Liver (tissue), 7 donors: ENCODE measurements at regions not wholly inside any gene's neighbourhood (a gene's known extent, or its start where the extent isn't known, plus 50 kb on each side); places are given as distances from the start of the nearest gene placed in this dataset.

ENCODE experiments used
- DNase-seq: peaks from one replicate; pipeline ENCODE4 v3.0.0-alpha.2; 2017; ENCODE audit warnings: low spot score
- H3K27ac ChIP-seq, 2 donors: one replicate each; pipeline ENCODE4 v1.7.0; 2013; ENCODE audit warnings: inconsistent platforms in 2 of 2, low read length in 2 of 2, control low read depth in 1 of 2, low read depth in 1 of 2, mild to moderate bottlenecking in 1 of 2
- H3K27me3 ChIP-seq, 4 donors: one replicate each; pipeline versions ENCODE4 v1.6.1 to v1.7.0; 2013; ENCODE audit warnings: low read length in 3 of 4, inconsistent platforms in 1 of 4, mild to moderate bottlenecking in 1 of 4, moderate library complexity in 1 of 4; ENCODE audit not compliant: control insufficient read depth in 4 of 4, insufficient read depth in 4 of 4
- H3K36me3 ChIP-seq, 4 donors: one replicate each; pipeline versions ENCODE4 v1.6.1 to v1.7.0; 2013; ENCODE audit warnings: low read length in 3 of 4, mild to moderate bottlenecking in 3 of 4, low read depth in 1 of 4, moderate library complexity in 1 of 4; ENCODE audit not compliant: control insufficient read depth in 4 of 4, insufficient read depth in 3 of 4
- H3K4me1 ChIP-seq, 4 donors: one replicate each; pipeline versions ENCODE4 v1.6.1 to v1.7.0; 2013; ENCODE audit warnings: low read length in 3 of 4, mild to moderate bottlenecking in 3 of 4, moderate library complexity in 1 of 4; ENCODE audit not compliant: control insufficient read depth in 4 of 4, insufficient read depth in 4 of 4
- H3K4me3 ChIP-seq, 3 donors: one replicate each; pipeline versions ENCODE4 v1.6.1 to v1.7.0; 2013; ENCODE audit warnings: low read length in 3 of 3, control low read depth in 1 of 3, low read depth in 1 of 3, mild to moderate bottlenecking in 1 of 3
- H3K9ac ChIP-seq, 2 donors: one replicate each; pipeline ENCODE4 v1.7.0; 2013; ENCODE audit warnings: low read length in 2 of 2, mild to moderate bottlenecking in 2 of 2, moderate library complexity in 2 of 2, control low read depth in 1 of 2, low read depth in 1 of 2
- H3K9me3 ChIP-seq, 4 donors: one replicate each; pipeline versions ENCODE4 v1.6.1 to v1.7.0; 2013; ENCODE audit warnings: low read length in 3 of 4; ENCODE audit not compliant: control insufficient read depth in 4 of 4
- ATF3 ChIP-seq: IDR thresholded peaks from 2 replicates; pipeline ENCODE4 v1.6.1; 2016; ENCODE audit warnings: antibody characterized with exemption
- FOXA1 ChIP-seq: IDR thresholded peaks from 2 replicates; pipeline ENCODE4 v1.6.1; 2016; ENCODE audit warnings: antibody characterized with exemption
- FOXA2 ChIP-seq: IDR thresholded peaks from 2 replicates; pipeline ENCODE4 v1.6.1; 2016; ENCODE audit warnings: antibody characterized with exemption
- GABPA ChIP-seq, 2 donors: IDR thresholded peaks in 1 of 2; conservative IDR thresholded peaks in 1 of 2; 2 replicates each; pipeline ENCODE4 v1.6.1; 2016; ENCODE audit warnings: antibody characterized with exemption in 2 of 2, mild to moderate bottlenecking in 1 of 2, moderate library complexity in 1 of 2
- HNF4A ChIP-seq, 2 donors: conservative IDR thresholded peaks; 2 replicates each; pipeline ENCODE4 v1.6.1; 2016; ENCODE audit warnings: antibody characterized with exemption in 2 of 2, mild to moderate bottlenecking in 2 of 2
- HNF4G ChIP-seq: IDR thresholded peaks from 2 replicates; pipeline ENCODE4 v1.6.1; 2016; ENCODE audit warnings: antibody characterized with exemption
- JUND ChIP-seq, 2 donors: IDR thresholded peaks; 2 replicates each; pipeline ENCODE4 v1.6.1; 2016; ENCODE audit warnings: antibody characterized with exemption in 2 of 2
- NR2F2 ChIP-seq: IDR thresholded peaks from 2 replicates; pipeline ENCODE4 v1.6.1; 2016; ENCODE audit warnings: antibody characterized with exemption
- REST ChIP-seq: IDR thresholded peaks from 2 replicates; pipeline ENCODE4 v1.6.1; 2016; ENCODE audit warnings: antibody characterized with exemption, mild to moderate bottlenecking
- RXRA ChIP-seq, 2 donors: IDR thresholded peaks; 2 replicates each; pipeline ENCODE4 v1.6.1; 2017 to 2018; ENCODE audit warnings: antibody characterized with exemption in 2 of 2, mild to moderate bottlenecking in 1 of 2
- SP1 ChIP-seq: IDR thresholded peaks from 2 replicates; pipeline ENCODE4 v1.6.1; 2018; ENCODE audit warnings: antibody characterized with exemption, mild to moderate bottlenecking
- TAF1 ChIP-seq: conservative IDR thresholded peaks from 2 replicates; pipeline ENCODE4 v1.6.1; 2016; ENCODE audit warnings: antibody characterized with exemption, mild to moderate bottlenecking
- YY1 ChIP-seq: IDR thresholded peaks from 2 replicates; pipeline ENCODE4 v1.6.1; 2016; ENCODE audit warnings: antibody characterized with exemption, mild to moderate bottlenecking
- WGBS: extraction: QIAGEN DNeasy Blood & Tissue Kit; methylation state at CpG from one replicate; pipeline ENCODE4 v1.1.7; 2013; 5-methylcytosine and 5-hydroxymethylcytosine counted together
- TF ChIP-seq, protein P1 (sequence below): IDR thresholded peaks from 2 replicates; pipeline ENCODE4 v1.6.1; 2016; ENCODE audit warnings: antibody characterized with exemption
- TF ChIP-seq, protein P2 (sequence below): IDR thresholded peaks from 2 replicates; pipeline ENCODE4 v1.6.1; 2016; ENCODE audit warnings: antibody characterized with exemption
- donor health status: healthy.
- donor health status: healthy.
- donor health status: healthy.
- donor health status: healthy.

- no peaks in the 10 kb centered on the region for H3K36me3 ChIP-seq
- no peaks in the 10 kb centered on the region for H3K9me3 ChIP-seq
- TF ChIP-seq NR2F2 (no peak), YY1 (no peak), TAF1 (no peak), GABPA (IDR thresholded peaks at IDR 0.05 in 1 of 2, conservative IDR thresholded peaks at IDR 0.05 in 1 of 2) (no peak), HNF4G (no peak), REST (no peak), FOXA2 (no peak), JUND (IDR thresholded peaks at IDR 0.05) (no peak), ATF3 (no peak), FOXA1 (no peak)
- TF ChIP-seq, protein P1, sequence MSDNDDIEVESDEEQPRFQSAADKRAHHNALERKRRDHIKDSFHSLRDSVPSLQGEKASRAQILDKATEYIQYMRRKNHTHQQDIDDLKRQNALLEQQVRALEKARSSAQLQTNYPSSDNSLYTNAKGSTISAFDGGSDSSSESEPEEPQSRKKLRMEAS = no peak
- H3K4me1 ChIP-seq = no peaks in the 10 kb centered on the region
- no peak for DNase-seq
- H3K4me3 ChIP-seq = no peak overlapping the region
- no peak overlapping the region for H3K27ac ChIP-seq
- no peak overlapping the region for H3K9ac ChIP-seq
- 90% methylated on average over 1 of the region's 1 CpG for WGBS
- H3K27me3 ChIP-seq = no peaks in the 10 kb centered on the region
Observed at GRCh38 chr12:88725592-88726143, 145.4 kb upstream of the KITLG start.

DNA sequence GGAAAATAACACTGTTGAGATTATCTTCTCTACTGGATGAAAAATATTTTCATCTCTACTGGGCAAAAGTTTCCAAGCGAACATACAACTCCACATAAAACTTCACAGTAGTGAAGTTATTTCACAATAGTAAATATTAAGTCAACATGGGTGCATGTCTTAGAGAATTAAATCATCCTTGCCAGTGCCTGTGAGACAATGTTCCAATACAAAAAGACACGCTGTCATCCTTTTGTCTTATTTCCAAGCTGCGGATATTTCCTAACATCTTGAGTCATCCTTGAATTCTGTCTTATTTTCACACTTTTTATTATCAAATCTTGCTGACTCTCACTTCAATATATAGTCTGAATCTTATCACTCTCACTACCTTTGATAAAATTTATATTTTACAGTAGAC lies 142.9 kb upstream of the KITLG start:
- no peak for TF ChIP-seq HNF4A (conservative IDR thresholded peaks at IDR 0.05)
- TF ChIP-seq FOXA2 = no peak
- TF ChIP-seq SP1 = no peak
- no peak for TF ChIP-seq FOXA1
- no peak for TF ChIP-seq REST
- TF ChIP-seq, protein P1 = no peak
- no peak for TF ChIP-seq YY1
- TF ChIP-seq ATF3 = no peak
- no peak for TF ChIP-seq RXRA (IDR thresholded peaks at IDR 0.05)
- TF ChIP-seq, protein P2, sequence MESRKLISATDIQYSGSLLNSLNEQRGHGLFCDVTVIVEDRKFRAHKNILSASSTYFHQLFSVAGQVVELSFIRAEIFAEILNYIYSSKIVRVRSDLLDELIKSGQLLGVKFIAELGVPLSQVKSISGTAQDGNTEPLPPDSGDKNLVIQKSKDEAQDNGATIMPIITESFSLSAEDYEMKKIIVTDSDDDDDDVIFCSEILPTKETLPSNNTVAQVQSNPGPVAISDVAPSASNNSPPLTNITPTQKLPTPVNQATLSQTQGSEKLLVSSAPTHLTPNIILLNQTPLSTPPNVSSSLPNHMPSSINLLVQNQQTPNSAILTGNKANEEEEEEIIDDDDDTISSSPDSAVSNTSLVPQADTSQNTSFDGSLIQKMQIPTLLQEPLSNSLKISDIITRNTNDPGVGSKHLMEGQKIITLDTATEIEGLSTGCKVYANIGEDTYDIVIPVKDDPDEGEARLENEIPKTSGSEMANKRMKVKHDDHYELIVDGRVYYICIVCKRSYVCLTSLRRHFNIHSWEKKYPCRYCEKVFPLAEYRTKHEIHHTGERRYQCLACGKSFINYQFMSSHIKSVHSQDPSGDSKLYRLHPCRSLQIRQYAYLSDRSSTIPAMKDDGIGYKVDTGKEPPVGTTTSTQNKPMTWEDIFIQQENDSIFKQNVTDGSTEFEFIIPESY = no peak
- no peak for TF ChIP-seq TAF1
- Histone ChIP-seq H3K4me3 (no peak overlapping the region), H3K4me1 (no peaks in the 10 kb centered on the region), H3K9me3 (no peaks in the 10 kb centered on the region), H3K27ac (no peak overlapping the region), H3K27me3 (no peaks in the 10 kb centered on the region), H3K9ac (no peak overlapping the region), H3K36me3 (no peaks in the 10 kb centered on the region)
- DNase-seq = no peak
- 93% methylated on average over 3 of the region's 3 CpGs for WGBS
